HEK293 (cell line): ENCODE measurements at regions not wholly inside any gene's neighbourhood (a gene's known extent, or its start where the extent isn't known, plus 50 kb on each side); places are given as distances from the start of the nearest gene placed in this dataset.

Source experiments
- CTCF ChIA-PET: fragments of 350-600 bp; formaldehyde crosslinking; extraction: SDS; loops from one replicate; lab custom pipeline; 2021; ENCODE audit warnings: antibody characterized with exemption; lab: Yijun Ruan, JAX
- POLR2A ChIA-PET: fragments of 300-600 bp; formaldehyde crosslinking; extraction: SDS; loops from one replicate; lab custom pipeline; 2020; ENCODE audit warnings: antibody characterized with exemption, inconsistent platforms; lab: Yijun Ruan, JAX
- H3K27ac ChIP-seq: fragments of 200-500 bp; sonication (Bioruptor generic); 2 replicates; pipeline ENCODE4 v1.5.1; 2014; ENCODE audit warnings: low read depth, low read length, control low read depth, inconsistent platforms; ENCODE audit errors: extremely low read depth
- H3K36me3 ChIP-seq, 2 experiments: fragments of 200-500 bp in 1 of 2; sonication (Bioruptor generic) in 1 of 2; 1 replicate in 1 of 2; 2 replicates in 1 of 2; pipeline ENCODE4 v1.5.1; 2014 to 2017; ENCODE audit warnings: inconsistent platforms in 2 of 2, low read length in 2 of 2; ENCODE audit not compliant: control insufficient read depth in 2 of 2, insufficient read depth in 1 of 2
- H3K4me1 ChIP-seq: fragments of 200-500 bp; sonication (Bioruptor generic); 2 replicates; pipeline ENCODE4 v1.5.1; 2014; ENCODE audit warnings: mild to moderate bottlenecking, low read length, inconsistent platforms; ENCODE audit not compliant: control insufficient read depth, insufficient read depth
- H3K4me3 ChIP-seq: 2 replicates; pipeline ENCODE4 v1.5.1; 2011; ENCODE audit warnings: low read depth, mild to moderate bottlenecking, control low read depth, low read length, moderate library complexity
- H3K9me3 ChIP-seq: fragments of 200-500 bp; sonication (Bioruptor generic); 2 replicates; pipeline ENCODE4 v1.5.1; 2014; ENCODE audit warnings: low read depth, low read length, inconsistent platforms; ENCODE audit not compliant: control insufficient read depth, insufficient read depth
- BCL11A ChIP-seq: fragments of 450-650 bp; formaldehyde crosslinking; IDR thresholded peaks from 2 replicates; pipeline ENCODE4 v1.5.1; 2016; ENCODE audit warnings: low read depth, missing biosample characterization, missing genetic modification characterization
- GLIS2 ChIP-seq: fragments of 450-650 bp; formaldehyde crosslinking; IDR thresholded peaks from 2 replicates; pipeline ENCODE4 v1.5.1; 2016; ENCODE audit warnings: missing biosample characterization, missing genetic modification characterization
- IKZF3 ChIP-seq: fragments of 450-650 bp; IDR thresholded peaks from 2 replicates; pipeline ENCODE4 v1.5.0; 2018; ENCODE audit warnings: missing biosample characterization, mild to moderate bottlenecking, missing genetic modification characterization, moderate library complexity
- KLF7 ChIP-seq: fragments of 450-650 bp; formaldehyde crosslinking; IDR thresholded peaks from 2 replicates; pipeline ENCODE4 v1.5.1; 2016; ENCODE audit warnings: missing biosample characterization, missing genetic modification characterization, borderline replicate concordance
- MZF1 ChIP-seq: fragments of 450-650 bp; formaldehyde crosslinking; IDR thresholded peaks from 2 replicates; pipeline ENCODE4 v1.5.1; 2017; ENCODE audit warnings: missing biosample characterization, missing genetic modification characterization, borderline replicate concordance
- SETDB1 ChIP-seq: IDR thresholded peaks from one replicate; pipeline ENCODE4 v1.6.1; 2017; ENCODE audit warnings: mild to moderate bottlenecking, low read length, moderate library complexity, mixed read lengths; ENCODE audit not compliant: insufficient read length
- SP3 ChIP-seq: fragments of 450-650 bp; formaldehyde crosslinking; IDR thresholded peaks from 2 replicates; pipeline ENCODE4 v1.5.1; 2016; ENCODE audit warnings: missing biosample characterization, missing genetic modification characterization
- TRIM28 ChIP-seq: IDR thresholded peaks from 2 replicates; pipeline ENCODE4 v1.6.1; 2011; ENCODE audit warnings: low read length, control low read depth, borderline replicate concordance
- ZBTB7A ChIP-seq: fragments of 450-650 bp; formaldehyde crosslinking; IDR thresholded peaks from 2 replicates; pipeline ENCODE4 v1.5.1; 2016; ENCODE audit warnings: low read depth, missing biosample characterization, missing genetic modification characterization
- ZNF341 ChIP-seq: fragments of 450-650 bp; formaldehyde crosslinking; IDR thresholded peaks from 2 replicates; pipeline ENCODE4; 2016; ENCODE audit warnings: low read depth, missing biosample characterization, missing genetic modification characterization
- ZNF529 ChIP-seq: fragments of 450-650 bp; formaldehyde crosslinking; IDR thresholded peaks from 2 replicates; pipeline ENCODE4 v1.5.1; 2017; ENCODE audit warnings: missing genetic modification characterization, missing biosample characterization; ENCODE audit not compliant: insufficient replicate concordance
- ZNF768 ChIP-seq: fragments of 450-650 bp; formaldehyde crosslinking; IDR thresholded peaks from 2 replicates; pipeline ENCODE4 v1.5.1; 2018; ENCODE audit warnings: missing biosample characterization, mild to moderate bottlenecking, missing genetic modification characterization
- ZNF791 ChIP-seq: fragments of 450-650 bp; formaldehyde crosslinking; IDR thresholded peaks from 2 replicates; pipeline ENCODE4 v1.5.1; 2016; ENCODE audit warnings: missing biosample characterization, missing genetic modification characterization
- ZSCAN23 ChIP-seq: fragments of 450-650 bp; formaldehyde crosslinking; IDR thresholded peaks from 2 replicates; pipeline ENCODE4 v1.5.1; 2016; ENCODE audit warnings: missing biosample characterization, missing genetic modification characterization
- TF ChIP-seq, protein P1 (sequence below): IDR thresholded peaks from 2 replicates; pipeline ENCODE4 v1.6.1; 2011; ENCODE audit warnings: mild to moderate bottlenecking, low read depth, low read length, borderline replicate concordance
- TF ChIP-seq, protein P2 (sequence below): fragments of 450-650 bp; formaldehyde crosslinking; IDR thresholded peaks from 2 replicates; pipeline ENCODE4 v1.5.1; 2016; ENCODE audit warnings: missing biosample characterization, missing genetic modification characterization
- TF ChIP-seq, protein P3 (sequence below): fragments of 450-650 bp; formaldehyde crosslinking; IDR thresholded peaks from 2 replicates; pipeline ENCODE4 v1.5.1; 2016; ENCODE audit warnings: missing biosample characterization, missing genetic modification characterization
- TF ChIP-seq, protein P4 (sequence below): fragments of 450-650 bp; formaldehyde crosslinking; IDR thresholded peaks from 2 replicates; pipeline ENCODE4 v1.5.1; 2016; ENCODE audit warnings: missing biosample characterization, missing genetic modification characterization, borderline replicate concordance
- TF ChIP-seq, protein P5 (sequence below): fragments of 450-650 bp; formaldehyde crosslinking; IDR thresholded peaks from 2 replicates; pipeline ENCODE4 v1.5.1; 2016; ENCODE audit warnings: missing biosample characterization, missing genetic modification characterization
- TF ChIP-seq, protein P6 (sequence below): fragments of 450-650 bp; formaldehyde crosslinking; IDR thresholded peaks from 2 replicates; pipeline ENCODE4 v1.5.1; 2016; ENCODE audit warnings: missing biosample characterization, missing genetic modification characterization

DNA sequence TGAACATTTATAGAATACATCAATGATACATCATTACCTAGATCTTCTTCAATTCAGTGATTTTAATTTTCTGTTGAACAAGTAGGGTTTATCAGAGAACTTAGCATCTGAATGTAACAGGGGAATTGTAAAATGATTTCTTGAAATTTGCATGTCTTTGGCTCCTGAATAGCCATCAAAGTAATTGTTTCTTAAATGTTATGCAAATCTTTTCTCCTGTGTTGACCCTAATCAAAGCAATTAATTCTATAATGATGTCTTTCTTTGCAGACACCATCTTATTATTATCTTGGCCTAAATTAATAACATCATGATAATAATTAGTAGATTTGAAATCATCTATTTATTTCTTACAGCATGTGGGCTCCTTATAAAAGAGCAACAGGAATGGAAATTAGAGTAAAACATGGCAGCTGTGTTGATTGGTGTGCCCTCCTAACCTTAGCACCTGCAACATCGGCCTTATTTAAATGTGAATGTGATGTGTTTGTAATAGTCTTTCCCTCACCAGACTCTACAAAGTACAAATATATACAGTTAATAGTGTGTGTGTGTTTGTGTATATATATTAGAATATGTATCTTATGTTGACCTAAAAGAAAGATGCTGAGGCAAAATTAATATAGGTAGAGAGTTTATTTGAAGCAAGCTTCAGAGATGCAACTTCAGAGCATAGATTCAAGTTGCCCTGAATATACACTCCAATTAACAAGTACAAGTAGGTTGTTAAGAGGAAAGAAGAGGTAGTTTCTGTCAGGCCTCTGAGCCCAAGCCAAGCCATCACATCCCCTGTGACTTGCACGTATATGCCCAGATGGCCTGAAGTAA lies 328.0 kb upstream of the TECRL start (continued):
- TF ChIP-seq KLF7 (tag by site-specific recombination), result no peak
- no peak for TF ChIP-seq ZBTB7A (tag by site-specific recombination)
- TF ChIP-seq ZNF768 (tag by site-specific recombination), result no peak
- TF ChIP-seq GLIS2, result no peak
- TF ChIP-seq, protein P1, sequence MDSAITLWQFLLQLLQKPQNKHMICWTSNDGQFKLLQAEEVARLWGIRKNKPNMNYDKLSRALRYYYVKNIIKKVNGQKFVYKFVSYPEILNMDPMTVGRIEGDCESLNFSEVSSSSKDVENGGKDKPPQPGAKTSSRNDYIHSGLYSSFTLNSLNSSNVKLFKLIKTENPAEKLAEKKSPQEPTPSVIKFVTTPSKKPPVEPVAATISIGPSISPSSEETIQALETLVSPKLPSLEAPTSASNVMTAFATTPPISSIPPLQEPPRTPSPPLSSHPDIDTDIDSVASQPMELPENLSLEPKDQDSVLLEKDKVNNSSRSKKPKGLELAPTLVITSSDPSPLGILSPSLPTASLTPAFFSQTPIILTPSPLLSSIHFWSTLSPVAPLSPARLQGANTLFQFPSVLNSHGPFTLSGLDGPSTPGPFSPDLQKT, result no peak
- TF ChIP-seq IKZF3 (tag by site-specific recombination), result no peak
- TF ChIP-seq ZNF529 (tag by site-specific recombination), result no peak
- no peak for TF ChIP-seq ZNF791 (tag by site-specific recombination)
- no peak for TF ChIP-seq MZF1
- TF ChIP-seq TRIM28, result no peak
- no peak for TF ChIP-seq ZSCAN23 (tag by site-specific recombination)
- TF ChIP-seq BCL11A (tag by site-specific recombination), result no peak
- TF ChIP-seq, all 188 proteins: peak for 0

GRCh38 chr4:64729561-64729960 lies 320.3 kb upstream of the TECRL start:
- ChIA-PET CTCF (no interaction called here), POLR2A (no interaction called here)
- peak; percentile 18 for TF ChIP-seq SETDB1
- TF ChIP-seq, protein P2, sequence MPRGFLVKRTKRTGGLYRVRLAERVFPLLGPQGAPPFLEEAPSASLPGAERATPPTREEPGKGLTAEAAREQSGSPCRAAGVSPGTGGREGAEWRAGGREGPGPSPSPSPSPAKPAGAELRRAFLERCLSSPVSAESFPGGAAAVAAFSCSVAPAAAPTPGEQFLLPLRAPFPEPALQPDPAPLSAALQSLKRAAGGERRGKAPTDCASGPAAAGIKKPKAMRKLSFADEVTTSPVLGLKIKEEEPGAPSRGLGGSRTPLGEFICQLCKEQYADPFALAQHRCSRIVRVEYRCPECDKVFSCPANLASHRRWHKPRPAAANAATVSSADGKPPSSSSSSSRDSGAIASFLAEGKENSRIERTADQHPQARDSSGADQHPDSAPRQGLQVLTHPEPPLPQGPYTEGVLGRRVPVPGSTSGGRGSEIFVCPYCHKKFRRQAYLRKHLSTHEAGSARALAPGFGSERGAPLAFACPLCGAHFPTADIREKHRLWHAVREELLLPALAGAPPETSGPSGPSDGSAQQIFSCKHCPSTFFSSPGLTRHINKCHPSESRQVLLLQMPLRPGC (tag by site-specific recombination), result no peak
- no peak overlapping the region for H3K4me3 ChIP-seq
- no peaks in the 10 kb centered on the region for H3K4me1 ChIP-seq
- H3K27ac ChIP-seq, result no peak overlapping the region
- H3K36me3 ChIP-seq, result no peaks in the 10 kb centered on the region
- H3K9me3 ChIP-seq, result no peaks in the 10 kb centered on the region

DNA sequence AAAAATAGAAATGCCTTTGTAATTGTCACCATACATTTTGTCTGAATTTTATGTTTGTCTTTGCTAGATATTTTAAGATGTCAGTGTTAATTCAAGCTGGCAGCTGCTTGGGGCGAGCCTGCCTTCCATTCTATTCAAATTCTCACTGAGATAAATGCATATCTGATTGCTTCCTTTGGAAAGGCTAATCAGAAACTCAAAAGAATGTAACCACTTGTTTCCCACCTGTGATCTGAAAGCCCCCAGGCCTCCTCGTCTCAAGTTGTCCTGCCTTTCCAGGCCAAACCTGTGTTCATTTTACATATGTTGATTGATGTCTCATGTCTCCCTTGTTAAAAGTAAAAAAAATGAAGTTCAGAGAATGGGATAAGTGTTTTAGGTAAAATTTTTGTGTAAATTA lies 318.7 kb upstream of the TECRL start:
- Histone ChIP-seq H3K36me3 (no peaks in the 10 kb centered on the region), H3K27ac (no peak overlapping the region), H3K4me3 (no peak overlapping the region), H3K4me1 (no peaks in the 10 kb centered on the region), H3K9me3 (no peaks in the 10 kb centered on the region)
- CTCF ChIA-PET, result no interaction called here
- POLR2A ChIA-PET, result no interaction called here
- TF ChIP-seq, protein P3, sequence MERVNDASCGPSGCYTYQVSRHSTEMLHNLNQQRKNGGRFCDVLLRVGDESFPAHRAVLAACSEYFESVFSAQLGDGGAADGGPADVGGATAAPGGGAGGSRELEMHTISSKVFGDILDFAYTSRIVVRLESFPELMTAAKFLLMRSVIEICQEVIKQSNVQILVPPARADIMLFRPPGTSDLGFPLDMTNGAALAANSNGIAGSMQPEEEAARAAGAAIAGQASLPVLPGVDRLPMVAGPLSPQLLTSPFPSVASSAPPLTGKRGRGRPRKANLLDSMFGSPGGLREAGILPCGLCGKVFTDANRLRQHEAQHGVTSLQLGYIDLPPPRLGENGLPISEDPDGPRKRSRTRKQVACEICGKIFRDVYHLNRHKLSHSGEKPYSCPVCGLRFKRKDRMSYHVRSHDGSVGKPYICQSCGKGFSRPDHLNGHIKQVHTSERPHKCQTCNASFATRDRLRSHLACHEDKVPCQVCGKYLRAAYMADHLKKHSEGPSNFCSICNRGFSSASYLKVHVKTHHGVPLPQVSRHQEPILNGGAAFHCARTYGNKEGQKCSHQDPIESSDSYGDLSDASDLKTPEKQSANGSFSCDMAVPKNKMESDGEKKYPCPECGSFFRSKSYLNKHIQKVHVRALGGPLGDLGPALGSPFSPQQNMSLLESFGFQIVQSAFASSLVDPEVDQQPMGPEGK, result no peak
- TF ChIP-seq SP3 (tag by site-specific recombination) (no peak), ZNF341 (no peak)
- TF ChIP-seq, protein P4, sequence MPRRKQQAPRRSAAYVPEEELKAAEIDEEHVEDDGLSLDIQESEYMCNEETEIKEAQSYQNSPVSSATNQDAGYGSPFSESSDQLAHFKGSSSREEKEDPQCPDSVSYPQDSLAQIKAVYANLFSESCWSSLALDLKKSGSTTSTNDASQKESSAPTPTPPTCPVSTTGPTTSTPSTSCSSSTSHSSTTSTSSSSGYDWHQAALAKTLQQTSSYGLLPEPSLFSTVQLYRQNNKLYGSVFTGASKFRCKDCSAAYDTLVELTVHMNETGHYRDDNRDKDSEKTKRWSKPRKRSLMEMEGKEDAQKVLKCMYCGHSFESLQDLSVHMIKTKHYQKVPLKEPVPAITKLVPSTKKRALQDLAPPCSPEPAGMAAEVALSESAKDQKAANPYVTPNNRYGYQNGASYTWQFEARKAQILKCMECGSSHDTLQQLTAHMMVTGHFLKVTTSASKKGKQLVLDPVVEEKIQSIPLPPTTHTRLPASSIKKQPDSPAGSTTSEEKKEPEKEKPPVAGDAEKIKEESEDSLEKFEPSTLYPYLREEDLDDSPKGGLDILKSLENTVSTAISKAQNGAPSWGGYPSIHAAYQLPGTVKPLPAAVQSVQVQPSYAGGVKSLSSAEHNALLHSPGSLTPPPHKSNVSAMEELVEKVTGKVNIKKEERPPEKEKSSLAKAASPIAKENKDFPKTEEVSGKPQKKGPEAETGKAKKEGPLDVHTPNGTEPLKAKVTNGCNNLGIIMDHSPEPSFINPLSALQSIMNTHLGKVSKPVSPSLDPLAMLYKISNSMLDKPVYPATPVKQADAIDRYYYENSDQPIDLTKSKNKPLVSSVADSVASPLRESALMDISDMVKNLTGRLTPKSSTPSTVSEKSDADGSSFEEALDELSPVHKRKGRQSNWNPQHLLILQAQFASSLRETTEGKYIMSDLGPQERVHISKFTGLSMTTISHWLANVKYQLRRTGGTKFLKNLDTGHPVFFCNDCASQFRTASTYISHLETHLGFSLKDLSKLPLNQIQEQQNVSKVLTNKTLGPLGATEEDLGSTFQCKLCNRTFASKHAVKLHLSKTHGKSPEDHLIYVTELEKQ (tag by site-specific recombination), result no peak
- TF ChIP-seq, protein P5, sequence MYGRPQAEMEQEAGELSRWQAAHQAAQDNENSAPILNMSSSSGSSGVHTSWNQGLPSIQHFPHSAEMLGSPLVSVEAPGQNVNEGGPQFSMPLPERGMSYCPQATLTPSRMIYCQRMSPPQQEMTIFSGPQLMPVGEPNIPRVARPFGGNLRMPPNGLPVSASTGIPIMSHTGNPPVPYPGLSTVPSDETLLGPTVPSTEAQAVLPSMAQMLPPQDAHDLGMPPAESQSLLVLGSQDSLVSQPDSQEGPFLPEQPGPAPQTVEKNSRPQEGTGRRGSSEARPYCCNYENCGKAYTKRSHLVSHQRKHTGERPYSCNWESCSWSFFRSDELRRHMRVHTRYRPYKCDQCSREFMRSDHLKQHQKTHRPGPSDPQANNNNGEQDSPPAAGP (tag by site-specific recombination), result no peak
- TF ChIP-seq, protein P6, sequence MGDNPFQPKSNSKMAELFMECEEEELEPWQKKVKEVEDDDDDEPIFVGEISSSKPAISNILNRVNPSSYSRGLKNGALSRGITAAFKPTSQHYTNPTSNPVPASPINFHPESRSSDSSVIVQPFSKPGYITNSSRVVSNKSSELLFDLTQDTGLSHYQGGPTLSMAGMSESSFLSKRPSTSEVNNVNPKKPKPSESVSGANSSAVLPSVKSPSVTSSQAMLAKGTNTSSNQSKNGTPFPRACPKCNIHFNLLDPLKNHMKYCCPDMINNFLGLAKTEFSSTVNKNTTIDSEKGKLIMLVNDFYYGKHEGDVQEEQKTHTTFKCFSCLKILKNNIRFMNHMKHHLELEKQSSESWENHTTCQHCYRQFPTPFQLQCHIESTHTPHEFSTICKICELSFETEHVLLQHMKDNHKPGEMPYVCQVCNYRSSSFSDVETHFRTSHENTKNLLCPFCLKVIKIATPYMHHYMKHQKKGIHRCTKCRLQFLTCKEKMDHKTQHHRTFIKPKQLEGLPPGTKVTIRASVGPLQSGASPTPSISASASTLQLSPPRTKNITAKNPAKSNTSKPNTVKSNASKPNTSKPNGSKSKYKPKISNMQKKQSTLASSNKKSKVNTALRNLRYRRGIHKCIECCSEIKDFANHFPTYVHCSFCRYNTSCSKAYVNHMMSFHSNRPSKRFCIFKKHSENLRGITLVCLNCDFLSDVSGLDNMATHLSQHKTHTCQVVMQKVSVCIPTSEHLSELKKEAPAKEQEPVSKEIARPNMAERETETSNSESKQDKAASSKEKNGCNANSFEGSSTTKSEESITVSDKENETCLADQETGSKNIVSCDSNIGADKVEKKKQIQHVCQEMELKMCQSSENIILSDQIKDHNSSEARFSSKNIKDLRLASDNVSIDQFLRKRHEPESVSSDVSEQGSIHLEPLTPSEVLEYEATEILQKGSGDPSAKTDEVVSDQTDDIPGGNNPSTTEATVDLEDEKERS, result no peak
